Gastroesophageal sphincter (tissue), 4 donors: ENCODE measurements at regions not wholly inside any gene's neighbourhood (a gene's known extent, or its start where the extent isn't known, plus 50 kb on each side); places are given as distances from the start of the nearest gene placed in this dataset.

ENCODE experiments used
- ATAC-seq: fragments of 150-250 bp; one replicate; pipeline ENCODE4 v1.9.1; 2016; ENCODE audit warnings: mild to moderate bottlenecking, moderate library complexity
- H3K27ac ChIP-seq, 4 donors: fragments of 200-600 bp; sonication (generic) in 3 of 4; 1 replicate in 3 of 4; 2 replicates in 1 of 4; pipeline ENCODE4 v1.5.1; 2016 to 2019
- H3K27me3 ChIP-seq: fragments of 200-600 bp; sonication (generic); one replicate; pipeline ENCODE4 v1.5.1; 2019
- H3K36me3 ChIP-seq, 2 donors: fragments of 200-600 bp; sonication (generic); one replicate each; pipeline ENCODE4 v1.5.1; 2019; ENCODE audit warnings: control low read depth in 1 of 2
- H3K4me1 ChIP-seq, 3 donors: fragments of 200-600 bp; sonication (generic); 1 replicate in 2 of 3; 2 replicates in 1 of 3; pipeline ENCODE4 v1.5.1; 2016 to 2019; ENCODE audit warnings: control low read depth in 2 of 3
- H3K4me3 ChIP-seq, 2 donors: fragments of 200-600 bp; sonication (generic); one replicate each; pipeline ENCODE4 v1.5.1; 2019; ENCODE audit warnings: mild to moderate bottlenecking in 1 of 2, moderate library complexity in 1 of 2
- H3K9me3 ChIP-seq, 3 donors: fragments of 200-600 bp; sonication (generic); one replicate each; pipeline ENCODE4 v1.5.1; 2017 to 2019; ENCODE audit warnings: control low read depth in 2 of 3
- CTCF ChIP-seq, 4 experiments: fragments of 200-600 bp in 2 of 4; fragments of 450-650 bp in 2 of 4; sonication (generic) in 1 of 4; IDR thresholded peaks; one replicate each; pipeline ENCODE4 v1.5.1; 2017 to 2019; ENCODE audit warnings: antibody characterized with exemption in 4 of 4, mild to moderate bottlenecking in 2 of 4, moderate library complexity in 2 of 4
- EP300 ChIP-seq: sonication (generic); formaldehyde crosslinking; IDR thresholded peaks from one replicate; pipeline ENCODE4 v1.6.1; 2017; ENCODE audit warnings: antibody characterized with exemption, mild to moderate bottlenecking
- POLR2A ChIP-seq, 2 donors: fragments of 450-650 bp; IDR thresholded peaks; one replicate each; pipeline ENCODE4 v1.6.1; 2017; ENCODE audit warnings: antibody characterized with exemption in 2 of 2, mild to moderate bottlenecking in 2 of 2, moderate library complexity in 1 of 2
- POLR2AphosphoS5 ChIP-seq: sonication (generic); formaldehyde crosslinking; IDR thresholded peaks from one replicate; pipeline ENCODE4 v1.6.1; 2017; ENCODE audit warnings: antibody characterized with exemption
- WGBS, 2 donors: methylation state at CpG; one replicate each; pipeline ENCODE4 v1.1.5; 2018; ENCODE audit warnings: low coverage in 1 of 2; 5-methylcytosine and 5-hydroxymethylcytosine counted together

- WGBS, 2 donors: 75 to 100% methylated on average over 1 to 4 of the region's 4 CpGs
- no peaks in the 10 kb centered on the region for H3K36me3 ChIP-seq
Measured at GRCh38 chr18:41602034-41602433, 353.0 kb upstream of the PIK3C3 start.

GRCh38 chr18:41600693-41601391 lies 354.2 kb upstream of the PIK3C3 start:
- ATAC-seq: no peak
- no peaks in the 10 kb centered on the region for H3K9me3 ChIP-seq
- TF ChIP-seq POLR2A (IDR thresholded peaks at IDR 0.05): no peak
- TF ChIP-seq CTCF (IDR thresholded peaks at IDR 0.05): no peak
- TF ChIP-seq EP300: no peak
- TF ChIP-seq POLR2AphosphoS5: no peak
- 79 to 84% methylated on average over 3 of the region's 3 CpGs for WGBS, 2 donors
- H3K36me3 ChIP-seq: no peaks in the 10 kb centered on the region
- no peaks in the 10 kb centered on the region for H3K27me3 ChIP-seq
- no peaks in the 10 kb centered on the region for H3K4me1 ChIP-seq
- no peak overlapping the region for H3K27ac ChIP-seq
- H3K4me3 ChIP-seq: no peak overlapping the region

More at GRCh38 chr18:41602034-41602433, 353.0 kb upstream of the PIK3C3 start:
- H3K9me3 ChIP-seq: no peaks in the 10 kb centered on the region
- TF ChIP-seq EP300: no peak
- no peak for TF ChIP-seq CTCF (IDR thresholded peaks at IDR 0.05)
- TF ChIP-seq POLR2A (IDR thresholded peaks at IDR 0.05): no peak
- no peak for TF ChIP-seq POLR2AphosphoS5
- no peak for ATAC-seq
- H3K4me3 ChIP-seq: no peak overlapping the region
- H3K27me3 ChIP-seq: no peaks in the 10 kb centered on the region
- H3K4me1 ChIP-seq: no peaks in the 10 kb centered on the region
- no peak overlapping the region for H3K27ac ChIP-seq

- H3K9me3 ChIP-seq: no peaks in the 10 kb centered on the region
- H3K27ac ChIP-seq: no peak overlapping the region
- no peaks in the 10 kb centered on the region for H3K4me1 ChIP-seq
- H3K36me3 ChIP-seq: no peaks in the 10 kb centered on the region
- no peak overlapping the region for H3K4me3 ChIP-seq
- H3K27me3 ChIP-seq: no peaks in the 10 kb centered on the region
- no peak for ATAC-seq
- no peak for TF ChIP-seq CTCF (IDR thresholded peaks at IDR 0.05)
- TF ChIP-seq EP300: no peak
- no peak for TF ChIP-seq POLR2A (IDR thresholded peaks at IDR 0.05)
- no peak for TF ChIP-seq POLR2AphosphoS5
- 51 to 77% methylated on average over 2 to 3 of the region's 3 CpGs for WGBS, 2 donors
Measured at GRCh38 chr18:41599466-41599865, 355.6 kb upstream of the PIK3C3 start.

- H3K36me3 ChIP-seq: no peaks in the 10 kb centered on the region
- no peak for TF ChIP-seq POLR2AphosphoS5
- no peak for TF ChIP-seq EP300
- ATAC-seq: no peak
- H3K4me1 ChIP-seq: no peaks in the 10 kb centered on the region
- no peak overlapping the region for H3K27ac ChIP-seq
- H3K27me3 ChIP-seq: no peaks in the 10 kb centered on the region
- H3K9me3 ChIP-seq: no peaks in the 10 kb centered on the region
- 66 to 80% methylated on average over 1 to 3 of the region's 3 CpGs for WGBS, 2 donors
- no peak overlapping the region for H3K4me3 ChIP-seq
Measured at GRCh38 chr18:41594582-41594981, 360.5 kb upstream of the PIK3C3 start.

- Histone ChIP-seq H3K27me3 (no peaks in the 10 kb centered on the region), H3K9me3 (no peaks in the 10 kb centered on the region), H3K36me3 (no peaks in the 10 kb centered on the region), H3K4me1 (no peaks in the 10 kb centered on the region), H3K27ac (no peak overlapping the region), H3K4me3 (no peak overlapping the region)
- no peak for TF ChIP-seq POLR2A (IDR thresholded peaks at IDR 0.05)
- TF ChIP-seq CTCF (IDR thresholded peaks at IDR 0.05): no peak
- no peak for TF ChIP-seq EP300
- TF ChIP-seq POLR2AphosphoS5: no peak
- ATAC-seq: no peak
Measured at GRCh38 chr18:41593171-41593675, 361.8 kb upstream of the PIK3C3 start.
